H1 (cell line): ENCODE measurements at regions not wholly inside any gene's neighbourhood (a gene's known extent, or its start where the extent isn't known, plus 50 kb on each side); places are given as distances from the start of the nearest gene placed in this dataset.

ENCODE experiments used
- CTCF ChIA-PET: fragments of 300-600 bp; sonication (Branson Sonifier 250); formaldehyde crosslinking; loops from one replicate; lab custom pipeline; 2021; ENCODE audit not compliant: partially characterized antibody; lab: Charles Lee
- POLR2A ChIA-PET: fragments of 300-600 bp; sonication (Branson Sonifier 250); formaldehyde crosslinking; loops from one replicate; lab custom pipeline; 2021; ENCODE audit warnings: inconsistent platforms; ENCODE audit not compliant: partially characterized antibody; lab: Charles Lee
- DNase-seq, 2 experiments: peaks; one replicate each; pipeline versions ENCODE4 v3.0.0 to v3.0.0-alpha.2; 2010 to 2022; ENCODE audit warnings: low spot score in 2 of 2, low read depth in 1 of 2, mixed read lengths in 1 of 2
- FAIRE-seq: peaks from 2 replicates; lab custom pipeline; 2011; peaks lifted over from hg19 to GRCh38; lab: Jason Lieb, UNC
- H2AFZ ChIP-seq: 2 replicates; pipeline ENCODE4 v1.8.1; 2012; ENCODE audit warnings: low read length, inconsistent platforms
- H2AK5ac ChIP-seq: 2 replicates; pipeline ENCODE4 v1.6.1; 2013; ENCODE audit warnings: low read depth, low read length
- H2BK120ac ChIP-seq: replicated peaks from 2 replicates; pipeline ENCODE3; 2013; ENCODE audit warnings: low read depth, low read length, inconsistent platforms
- H2BK12ac ChIP-seq: 2 replicates; pipeline ENCODE4 v1.6.1; 2013; ENCODE audit warnings: low read depth, low read length
- H2BK15ac ChIP-seq: 2 replicates; pipeline ENCODE4 v1.6.1; 2013; ENCODE audit warnings: low read length
- H2BK20ac ChIP-seq: 2 replicates; pipeline ENCODE4 v1.6.1; 2013; ENCODE audit warnings: low read length
- H2BK5ac ChIP-seq: 2 replicates; pipeline ENCODE4 v1.6.1; 2013; ENCODE audit warnings: low read depth, low read length
- H3K14ac ChIP-seq: 2 replicates; pipeline ENCODE4 v1.6.1; 2013; ENCODE audit warnings: inconsistent platforms; ENCODE audit not compliant: insufficient read length
- H3K18ac ChIP-seq: 2 replicates; pipeline ENCODE4 v1.6.1; 2013; ENCODE audit warnings: low read length; ENCODE audit errors: extremely low read depth
- H3K23ac ChIP-seq: 2 replicates; pipeline ENCODE4 v1.6.1; 2013; ENCODE audit warnings: inconsistent platforms; ENCODE audit not compliant: insufficient read length
- H3K23me2 ChIP-seq: 2 replicates; pipeline ENCODE4 v1.6.1; 2013; ENCODE audit warnings: low read depth, low read length
- H3K27ac ChIP-seq: 2 replicates; pipeline ENCODE4 v1.6.1; 2011; ENCODE audit warnings: low read depth, low read length, inconsistent platforms
- H3K27me3 ChIP-seq, 4 experiments: replicated peaks in 1 of 4; 1 replicate in 1 of 4; 2 replicates in 3 of 4; pipeline versions ENCODE4 v1.6.1 to v1.8.1; 2011 to 2013; ENCODE audit warnings: low read length in 3 of 4, mild to moderate bottlenecking in 3 of 4, inconsistent platforms in 2 of 4, mixed read lengths in 2 of 4, moderate library complexity in 1 of 4; ENCODE audit not compliant: control insufficient read depth in 3 of 4, insufficient read depth in 3 of 4; ENCODE audit errors: extremely low read depth in 1 of 4
- H3K36me3 ChIP-seq, 4 experiments: 2 replicates each; pipeline versions ENCODE4 v1.6.1 to v1.8.1; 2011 to 2013; ENCODE audit warnings: mild to moderate bottlenecking in 4 of 4, low read length in 3 of 4, moderate library complexity in 2 of 4, control low read depth in 1 of 4, inconsistent platforms in 1 of 4; ENCODE audit not compliant: insufficient read depth in 4 of 4, control insufficient read depth in 2 of 4
- H3K4ac ChIP-seq: replicated peaks from 2 replicates; pipeline ENCODE3; 2013; ENCODE audit warnings: low read length, low read depth, mixed read lengths, inconsistent platforms; ENCODE audit not compliant: insufficient read length
- H3K4me1 ChIP-seq, 4 experiments: replicated peaks in 1 of 4; 1 replicate in 1 of 4; 2 replicates in 3 of 4; pipeline versions ENCODE4 v1.6.1 to v1.8.1; 2011 to 2013; ENCODE audit warnings: low read length in 3 of 4, inconsistent platforms in 2 of 4, mixed read lengths in 1 of 4; ENCODE audit not compliant: insufficient read depth in 4 of 4, control insufficient read depth in 3 of 4
- H3K4me2 ChIP-seq, 2 experiments: 2 replicates each; pipeline versions ENCODE4 v1.6.1 to v1.8.1; 2011 to 2013; ENCODE audit warnings: low read depth in 2 of 2, low read length in 2 of 2, control low read depth in 1 of 2, inconsistent platforms in 1 of 2, mild to moderate bottlenecking in 1 of 2; ENCODE audit not compliant: insufficient read depth in 1 of 2
- H3K4me3 ChIP-seq, 4 experiments: fragments of 200-600, 300-600 bp in 1 of 4; sonication (generic), shearing (Covaris generic), sonication (Bioruptor Twin) in 1 of 4; 2 replicates each; pipeline versions ENCODE4 v1.5.1 to v1.8.1; 2011 to 2016; ENCODE audit warnings: low read length in 4 of 4, low read depth in 3 of 4, control low read depth in 2 of 4, inconsistent platforms in 2 of 4, mild to moderate bottlenecking in 2 of 4, mixed read lengths in 1 of 4, moderate library complexity in 1 of 4; ENCODE audit not compliant: insufficient read depth in 2 of 4; ENCODE audit errors: extremely low read depth in 1 of 4
- H3K56ac ChIP-seq: replicated peaks from 2 replicates; pipeline ENCODE3; 2013; ENCODE audit warnings: low read depth, mild to moderate bottlenecking, mixed read lengths, low read length, inconsistent platforms; ENCODE audit not compliant: insufficient read length
- H3K79me1 ChIP-seq: 2 replicates; pipeline ENCODE4 v1.6.1; 2013; ENCODE audit warnings: low read depth, low read length, control low read depth
- H3K79me2 ChIP-seq, 2 experiments: 2 replicates each; pipeline versions ENCODE4 v1.6.1 to v1.8.1; 2012 to 2013; ENCODE audit warnings: low read length in 2 of 2, mild to moderate bottlenecking in 2 of 2, inconsistent platforms in 1 of 2; ENCODE audit not compliant: insufficient read depth in 2 of 2, control insufficient read depth in 1 of 2
- H3K9ac ChIP-seq, 4 experiments: replicated peaks in 1 of 4; 1 replicate in 1 of 4; 2 replicates in 3 of 4; pipeline versions ENCODE4 v1.6.1 to v1.8.1; 2011 to 2013; ENCODE audit warnings: low read depth in 3 of 4, low read length in 3 of 4, control low read depth in 2 of 4, mild to moderate bottlenecking in 2 of 4, moderate library complexity in 2 of 4, inconsistent platforms in 1 of 4; ENCODE audit errors: extremely low read depth in 1 of 4
- H3K9me3 ChIP-seq, 2 experiments: 2 replicates each; pipeline versions ENCODE4 v1.6.1 to v1.8.1; 2012 to 2013; ENCODE audit warnings: mild to moderate bottlenecking in 2 of 2, moderate library complexity in 2 of 2, control low read depth in 1 of 2, inconsistent platforms in 1 of 2, low read depth in 1 of 2, low read length in 1 of 2, mixed read lengths in 1 of 2; ENCODE audit not compliant: insufficient read depth in 2 of 2
- H4K20me1 ChIP-seq, 2 experiments: replicated peaks in 1 of 2; 2 replicates each; pipeline versions ENCODE3 to v1.8.1; 2011 to 2013; ENCODE audit warnings: inconsistent platforms in 2 of 2, low read length in 2 of 2, mild to moderate bottlenecking in 1 of 2; ENCODE audit not compliant: insufficient read depth in 2 of 2, control insufficient read depth in 1 of 2
- H4K5ac ChIP-seq: 2 replicates; pipeline ENCODE4 v1.6.1; 2013; ENCODE audit warnings: low read length, low read depth, mixed read lengths, inconsistent platforms; ENCODE audit not compliant: insufficient read length
- H4K8ac ChIP-seq: 2 replicates; pipeline ENCODE4 v1.8.0; 2013; ENCODE audit warnings: mild to moderate bottlenecking, moderate library complexity, low read length, inconsistent platforms; ENCODE audit not compliant: insufficient read depth; ENCODE audit errors: extremely low read depth
- H4K91ac ChIP-seq: replicated peaks from 2 replicates; pipeline ENCODE3; 2013; ENCODE audit warnings: low read length, mixed read lengths, inconsistent platforms; ENCODE audit not compliant: insufficient read length
- CTBP2 ChIP-seq: IDR thresholded peaks from 2 replicates; pipeline ENCODE4 v1.7.0; 2011; ENCODE audit warnings: borderline replicate concordance, mild to moderate bottlenecking, moderate library complexity, mixed read lengths, low read length; ENCODE audit not compliant: insufficient read depth, insufficient read length
- CTCF ChIP-seq, 3 experiments: IDR thresholded peaks; 1 replicate in 2 of 3; 2 replicates in 1 of 3; pipeline versions ENCODE4 v1.5.1 to v1.6.1; 2011; ENCODE audit warnings: low read length in 3 of 3, mild to moderate bottlenecking in 3 of 3, inconsistent platforms in 2 of 3, low read depth in 1 of 3, moderate library complexity in 1 of 3; ENCODE audit not compliant: insufficient read depth in 1 of 3; ENCODE audit errors: control extremely low read depth in 1 of 3
- EZH2 ChIP-seq: fragments of 200-600 bp; sonication (generic); IDR thresholded peaks from 2 replicates; pipeline ENCODE4 v1.7.1; 2012; ENCODE audit warnings: low read depth, mild to moderate bottlenecking, moderate library complexity, low read length, inconsistent platforms; ENCODE audit not compliant: severe bottlenecking
- POLR2A ChIP-seq, 2 experiments: IDR thresholded peaks; 1 replicate in 1 of 2; 2 replicates in 1 of 2; pipeline ENCODE4 v1.6.1; 2011; ENCODE audit warnings: low read depth in 2 of 2, low read length in 2 of 2, mild to moderate bottlenecking in 2 of 2; ENCODE audit errors: control extremely low read depth in 1 of 2
- POU5F1 ChIP-seq: IDR thresholded peaks from 2 replicates; pipeline ENCODE4 v1.6.1; 2011; ENCODE audit warnings: low read depth, mild to moderate bottlenecking, low read length, moderate library complexity
- WGBS, 2 experiments: shearing (Covaris generic) in 1 of 2; methylation state at CpG; one replicate each; pipeline versions ENCODE4 v1.1.6 to v1.1.7; 2013 to 2015; ENCODE audit warnings: low lambda C conversion rate in 2 of 2, mixed read lengths in 2 of 2, inconsistent platforms in 1 of 2, low coverage in 1 of 2, missing lambda C conversion rate in 1 of 2; ENCODE audit not compliant: insufficient replicate concordance in 2 of 2, insufficient coverage in 1 of 2, insufficient read length in 1 of 2; ENCODE audit errors: extremely low coverage in 1 of 2, missing lambda C conversion rate in 1 of 2; 5-methylcytosine and 5-hydroxymethylcytosine counted together

GRCh38 chr22:48694296-48694883, 1133.3 kb downstream of the BRD1 start:
- H3K27me3 ChIP-seq, result no peaks in the 10 kb centered on the region
- H2BK5ac ChIP-seq, result no peak overlapping the region
- H3K9me3 ChIP-seq, result no peaks in the 10 kb centered on the region
- no peak overlapping the region for H4K5ac ChIP-seq
- no peak overlapping the region for H3K23ac ChIP-seq
- ChIA-PET CTCF (interaction anchor here (1.1 to 1.4 kb wide), 4 partner anchors 9 to 140 kb away, joined by 3 to 4 read pairs (median 3); no protein-coding TSS in a partner anchor), POLR2A (no interaction called here)
- H3K79me1 ChIP-seq, result peaks cover 2% of the 10 kb centered on the region; the same call in 1 of the 2 replicates
- H2AK5ac ChIP-seq, result no peak overlapping the region
- no peak overlapping the region for H3K4ac ChIP-seq
- peaks cover 9% of the 10 kb centered on the region; the same call in 1 of the 2 replicates for H3K23me2 ChIP-seq
- peak overlapping the region; percentile 36; the same call in 1 of the 2 replicates for H4K8ac ChIP-seq
- no peaks in the 10 kb centered on the region; a peak in 1 of 8 replicates for H3K36me3 ChIP-seq
- H3K14ac ChIP-seq, result no peak overlapping the region
- WGBS, 2 experiments, result 81% methylated on average over 12 of the region's 22 CpGs; no CpG with 5 or more reads in 1 of the 2 experiments
- H3K56ac ChIP-seq, result no peak overlapping the region
- peaks cover 0 to 8% of the 10 kb centered on the region in 2 experiments; a peak in 3 of 4 replicates for H3K79me2 ChIP-seq
- no peak overlapping the region for H2BK20ac ChIP-seq
- no peaks in the 10 kb centered on the region for H3K4me1 ChIP-seq
- no peak overlapping the region for H3K4me3 ChIP-seq
- no peak overlapping the region for H2AFZ ChIP-seq
- peaks cover 0 to 14% of the 10 kb centered on the region in 2 experiments for H4K20me1 ChIP-seq
- no peak overlapping the region for H4K91ac ChIP-seq
- FAIRE-seq (no peak), DNase-seq (no peak)
- no peak overlapping the region for H3K27ac ChIP-seq
- no peak overlapping the region for H3K9ac ChIP-seq
- H2BK15ac ChIP-seq, result no peak overlapping the region
- no peak overlapping the region for H2BK12ac ChIP-seq
- H2BK120ac ChIP-seq, result no peak overlapping the region
- H3K4me2 ChIP-seq, result no peak overlapping the region
- H3K18ac ChIP-seq, result no peak overlapping the region
- TF ChIP-seq CTBP2, result no peak
- TF ChIP-seq POLR2A (IDR thresholded peaks at IDR 0.05; ENCODE audit: control extremely low read depth in 1 of 2, low read depth in 2 of 2, low read length in 2 of 2), result no peak
- no peak for TF ChIP-seq EZH2
- peak in 2 of 3 experiments; percentile 19 to 34; a peak in 2 of 4 replicates for TF ChIP-seq CTCF (IDR thresholded peaks at IDR 0.05; ENCODE audit: control extremely low read depth in 1 of 3, insufficient read depth in 1 of 3, low read depth in 1 of 3, low read length in 3 of 3)
- no peak for TF ChIP-seq POU5F1
